HTR-8/SVneo (cell line): ENCODE measurements at regions not wholly inside any gene's neighbourhood (a gene's known extent, or its start where the extent isn't known, plus 50 kb on each side); places are given as distances from the start of the nearest gene placed in this dataset.

Experiments used
- DNase-seq: peaks from one replicate; pipeline ENCODE4 v3.0.0; 2011; ENCODE audit warnings: low spot score, mixed read lengths; ENCODE audit not compliant: insufficient read length
- FAIRE-seq: peaks from 2 replicates; lab custom pipeline; 2011; peaks lifted over from hg19 to GRCh38; lab: Jason Lieb, UNC

DNA sequence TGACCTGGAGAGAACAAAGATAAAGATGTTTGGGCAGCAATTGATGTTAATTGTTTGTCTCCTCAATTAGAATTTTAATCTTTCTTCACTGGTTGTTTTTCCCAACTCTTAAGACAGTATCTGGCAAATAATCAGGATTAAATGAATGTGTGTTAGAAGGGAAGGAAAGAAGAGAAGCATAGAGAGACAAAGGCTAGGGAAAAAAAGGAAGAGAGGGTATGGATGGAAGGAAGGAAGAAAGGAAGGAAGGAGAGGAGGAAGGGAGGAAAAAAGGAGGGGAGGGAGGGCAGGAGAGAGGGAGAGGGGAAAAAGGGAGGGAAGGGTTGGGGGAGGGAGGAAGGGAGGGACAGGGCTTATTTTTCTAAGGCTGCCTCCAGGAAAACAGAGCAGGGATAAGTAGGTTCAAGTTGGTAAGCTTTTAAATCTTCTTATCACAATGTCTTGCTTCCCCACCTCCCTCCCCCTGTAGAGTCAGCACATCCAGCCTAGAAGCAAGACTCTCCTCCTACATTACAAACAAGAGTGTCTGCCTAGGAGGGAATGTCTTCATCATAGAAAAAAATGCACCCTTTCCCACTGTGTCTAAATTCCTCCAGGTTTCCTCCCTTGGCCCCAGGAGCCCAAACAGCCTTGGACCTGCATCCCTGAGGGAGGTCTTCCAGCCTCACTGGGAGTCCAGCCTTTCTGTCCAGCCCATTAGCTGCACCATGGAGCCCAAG lies 447.8 kb upstream of the JARID2 start:
- DNase-seq (no peak), FAIRE-seq (no peak)

DNA sequence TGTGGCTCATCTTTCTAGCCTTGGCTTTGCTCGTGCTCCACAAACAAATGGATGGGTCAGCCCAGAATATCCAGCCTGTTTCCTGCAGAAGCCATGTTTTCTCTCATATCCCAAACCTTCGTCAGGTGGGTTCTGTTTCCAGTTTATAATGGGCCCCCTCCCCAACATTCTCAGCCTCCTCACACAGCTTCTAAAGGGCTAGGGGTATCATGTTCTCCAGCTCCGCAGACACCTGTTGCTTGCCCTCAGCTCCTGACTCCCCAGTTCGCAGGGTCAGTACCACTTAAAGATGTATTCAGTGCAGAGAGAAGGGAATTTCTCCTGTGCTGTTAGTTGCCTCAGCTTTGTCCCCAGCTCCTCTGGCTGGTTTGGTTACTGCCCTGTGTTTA lies 447.3 kb upstream of the JARID2 start:
- FAIRE-seq (peak; percentile 20), DNase-seq (no peak)

DNA sequence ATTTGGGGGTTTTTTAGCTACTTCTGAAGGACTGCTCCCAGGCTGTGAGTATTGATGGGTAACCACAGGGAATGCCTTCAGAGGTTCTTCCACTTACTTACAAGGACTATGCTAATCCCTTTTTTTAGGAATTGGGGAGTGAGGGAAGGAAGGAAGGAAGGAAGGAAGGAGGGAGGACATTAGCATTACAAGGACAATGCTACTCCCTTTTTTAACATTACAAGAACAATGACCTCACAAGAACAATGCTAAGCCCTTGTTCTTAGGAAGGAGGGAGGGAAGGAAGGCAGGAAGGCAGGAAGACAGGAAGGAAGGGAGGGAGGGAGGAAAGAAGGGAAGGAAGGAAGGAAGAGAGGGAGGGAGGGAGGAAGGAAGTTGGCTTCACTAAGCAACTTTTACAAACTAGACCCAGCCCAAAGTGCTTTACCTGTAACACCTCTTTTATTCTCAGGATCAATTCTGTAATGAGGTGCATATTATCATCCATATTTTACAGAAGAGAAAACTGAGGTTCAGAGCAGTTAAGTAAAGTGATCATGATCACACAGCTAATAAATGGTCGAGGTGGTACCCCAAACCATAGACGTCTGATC lies 446.8 kb upstream of the JARID2 start:
- DNase-seq, result no peak
- no peak for FAIRE-seq

DNA sequence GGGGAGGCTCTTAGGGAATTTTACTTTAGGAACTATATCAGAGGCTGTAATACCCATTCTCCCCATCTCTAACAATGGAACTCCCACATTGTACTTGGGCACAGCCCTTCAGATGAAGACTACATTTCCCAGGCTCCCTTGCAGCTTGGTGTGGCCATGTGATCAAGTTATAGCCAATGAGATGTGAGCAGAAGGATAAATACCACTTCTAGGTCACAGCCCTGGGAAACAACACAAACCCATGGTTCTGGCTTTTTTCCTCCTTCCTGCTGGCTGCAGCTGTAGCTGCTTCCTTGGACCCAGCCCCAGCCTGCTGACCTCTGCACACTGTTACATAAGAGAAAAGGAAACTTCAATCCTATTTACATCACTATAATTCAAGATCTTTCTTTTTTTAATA lies 445.9 kb upstream of the JARID2 start:
- DNase-seq, result peak; percentile 41

DNA sequence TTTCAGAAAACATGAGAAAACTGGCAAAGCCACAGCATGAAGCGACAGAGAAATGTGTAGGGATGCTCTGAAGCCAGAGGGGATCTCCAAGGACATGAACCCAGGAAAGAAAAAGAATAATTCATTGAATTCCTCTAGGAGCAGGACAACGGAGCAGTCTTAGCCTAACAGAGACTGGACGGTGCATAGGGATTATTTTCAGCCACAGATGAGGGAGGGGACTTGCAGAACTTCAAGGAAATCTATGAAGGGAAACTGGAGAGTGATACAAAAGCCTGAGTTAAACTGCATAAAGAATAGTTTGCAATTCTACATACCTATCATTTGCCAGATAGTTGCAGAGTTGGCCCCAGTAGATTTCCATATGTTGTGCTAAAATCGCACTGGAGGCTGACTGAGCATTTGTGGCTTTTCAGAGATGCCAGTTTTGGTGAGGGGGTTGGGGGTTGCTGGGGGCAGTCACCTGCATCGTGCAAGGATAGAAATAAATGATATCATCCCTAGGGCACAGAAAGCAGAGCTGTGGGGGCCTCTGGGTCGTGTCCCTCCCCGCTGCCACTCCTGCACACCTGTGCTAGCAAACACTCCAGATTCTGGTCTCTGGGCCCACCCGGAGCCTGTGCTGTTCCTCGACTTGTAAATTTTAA lies 443.2 kb upstream of the JARID2 start:
- FAIRE-seq (no peak), DNase-seq (no peak)

More for the DNA sequence above, 445.9 kb upstream of the JARID2 start:
- peak; percentile 95 for FAIRE-seq

DNA sequence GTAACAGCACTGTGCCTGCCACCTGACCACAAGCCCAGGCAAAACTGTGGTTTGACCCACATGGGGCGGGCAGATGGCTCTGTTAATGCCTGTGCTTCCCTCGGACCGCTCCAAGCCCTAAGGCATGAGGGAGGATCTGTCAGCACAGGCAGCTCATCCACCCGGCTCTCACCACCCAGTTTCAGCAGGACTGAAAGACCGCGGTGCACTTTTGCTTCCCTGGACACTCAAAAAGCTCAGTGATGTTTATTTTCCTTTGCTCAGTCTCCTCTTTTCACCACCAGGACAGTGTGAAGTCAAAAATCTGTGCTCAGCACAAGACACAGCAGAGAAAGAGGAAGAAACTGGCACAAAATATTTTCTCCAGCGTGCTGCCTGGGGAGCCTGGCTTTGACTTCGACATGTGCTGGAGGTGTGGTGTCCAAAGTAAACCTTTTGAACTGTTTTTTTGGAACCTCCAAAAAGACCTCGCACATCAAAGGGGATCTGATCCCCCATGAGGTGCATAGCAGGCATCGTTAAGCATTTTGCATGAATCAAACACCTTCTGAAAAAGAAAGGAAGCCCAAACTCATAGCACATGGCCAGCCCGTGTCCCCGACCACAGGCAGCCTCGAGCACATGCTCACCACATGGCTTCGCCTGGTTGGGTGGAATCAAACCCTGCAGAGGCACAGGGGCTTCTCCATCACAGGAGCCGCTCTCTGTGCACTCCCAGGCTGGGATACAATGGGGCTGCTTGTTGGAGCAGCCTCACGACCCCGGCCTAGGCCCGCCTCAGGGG lies 441.7 kb upstream of the JARID2 start:
- FAIRE-seq, result no peak
- no peak for DNase-seq

DNA sequence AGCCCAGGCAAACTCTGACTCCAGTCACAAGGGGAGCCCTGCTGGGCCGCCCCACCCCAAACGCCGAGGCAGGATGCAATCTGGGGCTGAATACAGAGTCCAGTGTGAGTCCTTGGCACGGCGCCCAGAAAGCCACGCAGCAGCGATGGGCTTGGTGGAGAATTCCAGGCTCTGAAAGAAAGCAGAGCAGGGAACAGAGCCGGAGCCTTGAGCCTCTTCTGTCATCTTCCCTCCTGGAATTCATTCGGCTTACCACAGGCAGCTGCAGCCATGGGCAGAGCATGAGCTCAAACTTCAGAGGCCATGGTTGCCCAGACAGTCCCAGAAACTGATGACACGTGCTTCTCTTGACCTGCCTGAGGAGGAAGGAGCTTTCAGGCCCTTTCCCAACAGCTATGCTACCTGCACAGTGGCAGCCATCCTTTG lies 441.1 kb upstream of the JARID2 start:
- DNase-seq (no peak), FAIRE-seq (no peak)

DNA sequence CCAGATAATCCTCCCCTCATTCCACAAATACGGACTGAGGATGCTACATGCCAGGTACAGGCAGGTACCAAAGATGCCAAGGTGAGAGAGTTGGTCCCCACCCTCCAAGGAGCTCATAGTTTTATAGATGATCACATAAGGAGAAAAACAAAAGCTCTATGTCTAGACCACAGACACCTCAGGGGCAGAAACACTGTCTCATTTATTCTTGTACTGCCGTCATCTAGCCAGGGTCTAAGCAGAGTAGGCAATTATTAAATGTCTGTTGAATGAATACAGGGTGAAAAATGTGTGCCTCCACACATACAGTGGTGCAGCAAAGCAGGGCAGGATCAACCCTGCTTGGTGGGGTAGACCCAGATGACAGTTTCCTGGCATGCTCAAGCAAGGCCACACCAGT lies 439.8 kb upstream of the JARID2 start:
- FAIRE-seq (no peak), DNase-seq (no peak)

DNA sequence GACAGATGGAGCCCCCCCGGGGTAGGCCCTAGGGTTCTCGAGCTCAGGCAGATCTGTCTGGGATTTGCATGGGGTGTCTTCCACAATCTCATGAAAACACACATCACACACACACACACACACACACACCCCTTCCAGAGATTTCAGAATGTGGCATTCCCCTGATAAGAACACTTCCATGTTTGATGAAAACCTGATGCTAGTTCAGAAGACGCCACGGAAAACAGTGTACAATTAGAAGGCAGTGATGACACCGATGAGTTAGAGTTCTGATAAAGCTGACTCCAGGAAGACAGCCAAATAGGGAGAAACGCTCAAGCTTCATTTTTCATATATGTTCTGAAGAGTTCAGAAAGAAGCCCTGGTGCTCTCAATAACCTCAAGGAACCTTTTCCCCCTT lies 438.7 kb upstream of the JARID2 start:
- DNase-seq (no peak), FAIRE-seq (no peak)

DNA sequence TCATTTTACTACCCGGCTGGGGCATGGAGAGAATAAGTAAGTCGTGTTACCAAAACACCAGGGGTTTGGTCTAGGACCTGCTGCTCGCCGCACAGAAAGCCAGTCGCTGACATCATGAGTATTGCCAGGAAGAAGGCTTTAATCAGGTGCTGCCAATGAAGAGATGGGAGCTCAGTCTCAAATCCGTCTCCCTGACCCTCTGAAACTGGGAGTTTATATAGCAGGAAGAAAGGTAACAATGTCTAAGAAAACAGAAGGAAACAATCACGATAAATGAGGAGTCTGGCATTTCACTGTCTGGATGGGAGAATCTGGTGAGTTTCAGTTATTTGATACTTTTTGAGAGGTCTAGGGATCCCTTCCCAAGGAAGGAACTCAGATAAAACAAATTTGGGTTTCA lies 437.9 kb upstream of the JARID2 start:
- DNase-seq, result no peak
- no peak for FAIRE-seq

DNA sequence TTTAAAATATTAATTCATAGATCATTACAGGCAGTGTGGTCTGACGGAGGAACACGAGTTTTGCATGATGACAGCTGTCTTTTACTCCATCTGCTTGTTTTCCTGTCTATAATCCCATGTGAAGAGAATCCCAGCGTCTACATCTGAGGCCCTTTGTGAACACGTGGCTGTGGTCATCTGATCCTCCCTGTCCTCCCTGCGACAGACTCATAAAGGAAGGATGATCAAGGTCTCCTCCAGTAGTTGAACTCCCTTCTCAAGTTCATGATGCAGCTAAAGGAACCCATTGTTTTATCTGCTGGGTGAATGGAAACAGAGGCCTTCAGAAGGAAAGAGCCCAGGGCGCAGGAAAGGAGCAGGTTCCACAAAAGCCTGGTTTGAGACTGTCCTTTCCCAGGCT lies 435.8 kb upstream of the JARID2 start:
- DNase-seq (no peak), FAIRE-seq (no peak)

DNA sequence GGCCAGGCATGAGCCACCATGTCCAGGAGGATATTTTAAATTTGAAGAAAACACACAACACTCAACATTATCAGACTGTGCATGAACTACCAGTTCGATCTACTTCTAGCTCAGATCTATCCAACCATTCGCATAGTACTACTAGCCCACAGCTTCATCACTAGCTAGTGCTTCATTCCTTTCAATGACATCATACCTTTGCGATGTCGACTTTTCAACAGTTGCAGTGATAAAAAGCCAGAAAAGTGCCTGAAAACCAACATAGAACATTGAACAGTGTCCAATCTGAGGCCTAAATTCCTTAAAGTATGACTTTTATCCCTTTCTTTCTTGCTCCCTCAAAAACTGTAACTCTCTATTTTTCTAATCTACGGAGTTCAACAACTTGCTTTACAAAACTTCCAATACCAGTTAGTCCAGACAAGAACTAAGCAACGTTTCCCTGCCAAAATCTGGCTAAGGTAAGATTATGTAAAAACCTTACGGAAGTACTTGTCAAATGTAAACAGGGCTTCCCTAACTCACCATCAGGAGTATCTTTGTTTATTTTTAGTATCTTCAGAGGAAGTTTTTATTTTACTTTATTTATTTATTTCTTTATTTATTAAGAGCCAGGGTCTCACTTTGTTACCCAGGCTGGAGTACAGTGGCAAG lies 434.0 kb upstream of the JARID2 start:
- FAIRE-seq (no peak), DNase-seq (no peak)

DNA sequence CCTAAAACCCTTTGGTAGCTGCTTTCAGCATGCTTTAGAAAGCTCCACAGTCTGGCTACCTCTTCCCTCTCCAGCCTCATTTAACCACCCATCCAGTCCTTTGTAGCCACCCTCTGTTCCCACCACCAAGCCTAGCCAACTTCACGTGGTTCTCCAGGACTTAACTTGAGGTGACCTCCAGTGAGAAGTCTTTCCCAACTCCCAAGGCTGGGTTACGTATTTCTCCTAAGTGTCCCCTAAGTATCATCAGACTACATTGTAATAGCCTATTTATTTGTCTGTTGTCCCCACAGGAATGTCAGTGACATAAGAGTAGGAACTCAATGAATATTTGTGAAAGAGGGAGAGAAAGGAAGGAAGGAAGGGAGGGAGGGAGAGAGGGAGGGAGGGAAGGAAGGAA lies 431.9 kb upstream of the JARID2 start:
- FAIRE-seq (no peak), DNase-seq (no peak)

DNA sequence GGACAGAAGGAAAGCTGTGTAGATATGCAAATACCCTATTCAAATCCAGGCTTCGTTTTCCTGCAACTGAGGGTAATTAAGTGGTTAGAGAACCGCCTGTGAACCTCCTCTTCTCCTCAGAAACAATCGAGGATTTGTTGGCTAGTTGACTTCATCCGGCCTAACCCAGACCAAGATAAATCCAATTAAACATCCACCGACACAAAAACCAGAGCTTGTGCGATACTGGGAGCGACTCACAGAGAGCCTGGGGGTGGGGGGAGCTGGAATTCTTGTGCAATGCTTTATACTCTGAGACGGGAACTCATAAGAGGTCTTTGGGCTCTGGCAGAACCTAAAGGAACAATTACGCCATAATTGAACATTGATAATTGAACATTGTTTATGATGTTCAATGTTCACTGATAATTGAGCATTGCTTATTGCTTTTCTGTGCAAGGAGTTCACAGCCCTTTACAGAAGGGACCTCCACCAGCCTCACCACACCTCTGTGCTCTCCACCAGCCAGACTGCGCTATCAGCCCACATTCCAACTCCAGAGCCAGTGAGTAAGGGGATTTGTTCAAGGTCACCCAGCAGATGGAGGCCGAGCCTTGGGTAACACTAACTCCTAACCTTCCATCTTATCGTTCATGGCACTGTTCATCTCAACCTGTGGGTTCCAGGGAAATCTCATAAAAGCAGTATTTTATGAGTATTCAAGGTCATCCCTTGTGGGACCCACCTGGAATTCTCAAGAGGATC lies 429.6 kb upstream of the JARID2 start:
- DNase-seq, result no peak

DNA sequence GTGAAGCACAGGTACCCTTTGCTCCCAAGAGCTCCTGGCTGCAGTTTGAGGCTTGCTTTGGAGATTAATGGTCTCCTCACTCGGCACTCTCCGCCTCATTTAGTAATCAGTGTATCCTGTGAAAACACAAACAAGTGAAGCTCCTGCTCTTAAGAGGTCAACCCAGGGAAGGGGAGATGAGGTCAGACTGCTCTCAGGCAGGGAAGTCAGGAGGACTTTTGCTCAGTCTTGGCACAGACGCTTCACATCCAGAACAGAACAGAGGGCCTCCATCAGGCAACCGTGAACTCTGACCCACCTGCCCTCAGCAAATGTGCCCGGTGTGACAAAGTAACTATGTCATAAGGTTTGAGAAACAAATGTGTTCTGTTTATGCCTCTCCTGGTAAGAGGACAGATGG lies 428.8 kb upstream of the JARID2 start:
- DNase-seq (no peak), FAIRE-seq (no peak)

More for the DNA sequence above, 429.6 kb upstream of the JARID2 start:
- FAIRE-seq, result no peak

DNA sequence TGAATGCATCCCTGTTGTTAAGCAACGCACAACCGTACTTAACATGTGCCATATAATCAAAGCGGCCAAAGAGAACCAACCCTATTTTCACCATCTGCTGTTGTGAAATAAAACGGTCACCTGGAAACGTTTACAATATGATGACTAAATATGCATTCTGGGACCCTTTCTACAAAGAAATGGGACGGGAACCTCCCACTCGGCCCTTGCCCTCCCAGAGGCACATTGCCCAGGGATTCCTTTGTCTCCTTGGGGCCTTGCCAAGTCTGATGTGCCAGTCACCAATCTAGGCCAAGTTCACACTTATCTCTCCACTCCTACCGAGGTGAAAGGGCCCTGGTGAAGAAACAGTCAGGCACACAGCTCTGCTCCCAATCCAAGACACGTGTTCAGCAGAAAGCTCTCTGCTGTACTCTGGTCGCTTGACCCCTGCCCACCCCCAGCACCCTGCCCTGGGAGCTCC lies 427.4 kb upstream of the JARID2 start:
- DNase-seq (no peak), FAIRE-seq (no peak)

DNA sequence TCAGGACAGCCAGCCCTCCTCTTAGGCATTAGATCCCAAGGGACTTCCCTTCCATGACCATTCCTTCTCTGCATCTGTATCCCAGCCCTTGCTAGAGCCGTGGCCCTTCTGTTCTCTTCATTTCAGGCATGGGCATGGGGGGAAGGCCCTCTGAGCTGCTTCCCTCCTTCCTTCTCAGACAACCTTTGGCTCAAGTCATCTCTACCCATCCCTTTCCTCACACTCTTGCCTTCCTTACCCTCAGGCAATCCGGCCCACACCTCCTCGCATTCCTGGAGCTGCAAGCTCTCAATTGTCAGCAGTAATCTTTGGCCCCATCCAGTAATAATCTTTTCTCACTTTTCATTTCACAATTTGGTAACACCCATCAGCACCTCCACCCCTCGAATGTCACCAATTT lies 426.9 kb upstream of the JARID2 start:
- no peak for FAIRE-seq
- DNase-seq, result no peak

DNA sequence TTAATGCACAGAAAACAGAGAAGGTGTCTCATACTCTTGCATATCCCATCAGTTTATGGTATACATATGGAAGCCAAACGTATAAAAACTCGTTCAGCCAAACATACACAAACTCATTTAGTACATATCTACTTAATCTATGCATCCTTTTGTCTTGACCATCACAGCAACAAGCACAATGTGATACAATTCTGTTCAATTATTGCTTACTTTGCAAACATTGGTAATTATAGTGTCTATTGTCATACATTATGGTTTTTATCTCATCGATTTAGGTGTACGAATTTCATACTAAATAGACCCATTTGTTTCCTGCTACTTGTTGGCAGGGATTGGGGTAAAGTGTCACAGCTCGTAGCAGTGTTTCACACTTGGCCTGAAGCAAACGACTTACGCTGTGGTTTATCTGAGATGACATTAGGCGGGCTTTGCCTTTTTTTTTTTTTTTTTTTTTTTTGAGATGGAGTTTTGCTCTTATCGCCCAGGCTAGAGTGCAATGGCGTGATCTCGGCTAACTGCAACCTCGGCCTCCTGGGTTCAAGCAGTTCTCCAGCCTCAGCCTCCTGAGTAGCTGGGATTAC lies 425.9 kb upstream of the JARID2 start:
- no peak for FAIRE-seq

DNA sequence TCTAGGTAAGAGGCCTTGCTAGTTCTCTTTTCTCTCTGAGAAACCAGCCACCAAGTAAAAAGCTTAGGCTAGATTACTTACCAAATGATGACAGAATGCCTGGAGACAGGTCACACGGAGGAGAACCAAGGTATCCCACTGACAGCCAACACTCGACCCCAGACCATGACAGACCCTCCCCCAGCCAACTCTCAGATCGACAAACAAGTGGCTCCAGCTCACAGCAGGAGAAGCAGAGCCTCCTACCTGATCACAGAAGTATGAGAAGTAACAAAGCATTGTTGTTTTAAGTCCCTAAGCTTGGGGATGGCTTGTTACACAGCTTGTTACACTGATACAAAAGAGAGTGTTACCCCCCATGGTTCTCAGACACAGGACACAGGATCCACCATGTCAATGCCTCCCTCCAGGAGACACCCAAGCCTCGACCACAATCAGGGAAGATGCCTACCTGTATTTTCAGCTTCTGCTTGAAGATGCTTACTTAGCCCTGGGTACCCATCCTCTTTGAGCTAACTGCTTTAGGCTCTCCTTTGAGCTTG lies 423.8 kb upstream of the JARID2 start:
- FAIRE-seq (peak; percentile 28), DNase-seq (no peak)

More for the DNA sequence above, 425.9 kb upstream of the JARID2 start:
- DNase-seq, result no peak
